Adrenal gland (tissue), 5 donors: ENCODE measurements at regions not wholly inside any gene's neighbourhood (a gene's known extent, or its start where the extent isn't known, plus 50 kb on each side); places are given as distances from the start of the nearest gene placed in this dataset.

Experiments
- POLR2A ChIP-seq, 2 donors: fragments of 450-650 bp; IDR thresholded peaks; one replicate each; pipeline ENCODE4 v1.6.1; 2017; ENCODE audit warnings: antibody characterized with exemption in 2 of 2, mild to moderate bottlenecking in 2 of 2, moderate library complexity in 1 of 2
- TF ChIP-seq, protein P1 (sequence below), 6 experiments: fragments of 450-650 bp in 4 of 6; fragments of 200-600 bp in 2 of 6; sonication (generic) in 1 of 6; IDR thresholded peaks; 1 replicate in 5 of 6; 2 replicates in 1 of 6; pipeline versions ENCODE4 v1.5.1 to v1.8.0; 2016 to 2021; ENCODE audit warnings: antibody characterized with exemption in 6 of 6, mild to moderate bottlenecking in 2 of 6, moderate library complexity in 1 of 6
- donor health status: DM: no; HTN: no; CAD: no.

DNA sequence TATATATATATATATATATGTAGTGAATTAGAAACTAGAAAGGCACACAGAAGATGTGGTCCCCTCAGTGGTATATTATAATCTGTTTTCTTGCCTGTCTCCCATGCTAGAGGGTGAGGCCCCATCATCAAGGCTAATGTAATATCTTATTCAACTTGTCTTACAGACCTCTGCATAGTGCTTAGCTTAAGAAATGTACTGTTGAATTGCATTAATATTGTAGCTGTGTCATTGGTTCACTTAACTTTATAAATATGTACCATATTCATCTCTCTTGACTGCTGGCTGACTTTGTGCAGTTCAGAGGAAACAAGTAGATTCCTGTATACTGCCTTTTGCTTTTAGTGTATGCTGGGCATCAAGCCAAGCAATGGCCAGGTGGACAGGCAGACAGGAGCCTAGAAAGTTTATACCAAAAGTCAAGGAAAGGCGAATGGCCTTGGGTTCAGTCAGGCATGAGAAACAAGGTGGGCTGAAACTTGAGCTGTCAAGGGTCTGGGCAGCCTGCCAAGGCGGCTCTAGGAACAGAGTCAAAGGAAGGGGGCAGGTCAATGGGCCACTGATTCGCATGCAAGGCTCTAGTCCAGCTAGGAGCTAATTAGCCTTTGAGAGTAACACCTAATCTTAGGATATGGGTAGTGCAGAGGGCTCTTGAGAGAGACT lies 78.8 kb upstream of the LEF1 start:
- TF ChIP-seq, protein P1, sequence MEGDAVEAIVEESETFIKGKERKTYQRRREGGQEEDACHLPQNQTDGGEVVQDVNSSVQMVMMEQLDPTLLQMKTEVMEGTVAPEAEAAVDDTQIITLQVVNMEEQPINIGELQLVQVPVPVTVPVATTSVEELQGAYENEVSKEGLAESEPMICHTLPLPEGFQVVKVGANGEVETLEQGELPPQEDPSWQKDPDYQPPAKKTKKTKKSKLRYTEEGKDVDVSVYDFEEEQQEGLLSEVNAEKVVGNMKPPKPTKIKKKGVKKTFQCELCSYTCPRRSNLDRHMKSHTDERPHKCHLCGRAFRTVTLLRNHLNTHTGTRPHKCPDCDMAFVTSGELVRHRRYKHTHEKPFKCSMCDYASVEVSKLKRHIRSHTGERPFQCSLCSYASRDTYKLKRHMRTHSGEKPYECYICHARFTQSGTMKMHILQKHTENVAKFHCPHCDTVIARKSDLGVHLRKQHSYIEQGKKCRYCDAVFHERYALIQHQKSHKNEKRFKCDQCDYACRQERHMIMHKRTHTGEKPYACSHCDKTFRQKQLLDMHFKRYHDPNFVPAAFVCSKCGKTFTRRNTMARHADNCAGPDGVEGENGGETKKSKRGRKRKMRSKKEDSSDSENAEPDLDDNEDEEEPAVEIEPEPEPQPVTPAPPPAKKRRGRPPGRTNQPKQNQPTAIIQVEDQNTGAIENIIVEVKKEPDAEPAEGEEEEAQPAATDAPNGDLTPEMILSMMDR (IDR thresholded peaks at IDR 0.05) = no peak
- TF ChIP-seq POLR2A (IDR thresholded peaks at IDR 0.05) = no peak
